H1 (cell line): ENCODE measurements at regions not wholly inside any gene's neighbourhood (a gene's known extent, or its start where the extent isn't known, plus 50 kb on each side); places are given as distances from the start of the nearest gene placed in this dataset.

ENCODE experiments used
- CTCF ChIA-PET: fragments of 300-600 bp; sonication (Branson Sonifier 250); formaldehyde crosslinking; loops from one replicate; lab custom pipeline; 2021; ENCODE audit not compliant: partially characterized antibody; lab: Charles Lee
- POLR2A ChIA-PET: fragments of 300-600 bp; sonication (Branson Sonifier 250); formaldehyde crosslinking; loops from one replicate; lab custom pipeline; 2021; ENCODE audit warnings: inconsistent platforms; ENCODE audit not compliant: partially characterized antibody; lab: Charles Lee
- DNase-seq, 2 experiments: peaks; one replicate each; pipeline versions ENCODE4 v3.0.0 to v3.0.0-alpha.2; 2010 to 2022; ENCODE audit warnings: low spot score in 2 of 2, low read depth in 1 of 2, mixed read lengths in 1 of 2
- FAIRE-seq: peaks from 2 replicates; lab custom pipeline; 2011; peaks lifted over from hg19 to GRCh38; lab: Jason Lieb, UNC
- H2AFZ ChIP-seq: 2 replicates; pipeline ENCODE4 v1.8.1; 2012; ENCODE audit warnings: low read length, inconsistent platforms
- H2AK5ac ChIP-seq: 2 replicates; pipeline ENCODE4 v1.6.1; 2013; ENCODE audit warnings: low read depth, low read length
- H2BK120ac ChIP-seq: replicated peaks from 2 replicates; pipeline ENCODE3; 2013; ENCODE audit warnings: low read depth, low read length, inconsistent platforms
- H2BK12ac ChIP-seq: 2 replicates; pipeline ENCODE4 v1.6.1; 2013; ENCODE audit warnings: low read depth, low read length
- H2BK15ac ChIP-seq: 2 replicates; pipeline ENCODE4 v1.6.1; 2013; ENCODE audit warnings: low read length
- H2BK20ac ChIP-seq: 2 replicates; pipeline ENCODE4 v1.6.1; 2013; ENCODE audit warnings: low read length
- H2BK5ac ChIP-seq: 2 replicates; pipeline ENCODE4 v1.6.1; 2013; ENCODE audit warnings: low read depth, low read length
- H3K14ac ChIP-seq: 2 replicates; pipeline ENCODE4 v1.6.1; 2013; ENCODE audit warnings: inconsistent platforms; ENCODE audit not compliant: insufficient read length
- H3K18ac ChIP-seq: 2 replicates; pipeline ENCODE4 v1.6.1; 2013; ENCODE audit warnings: low read length; ENCODE audit errors: extremely low read depth
- H3K23ac ChIP-seq: 2 replicates; pipeline ENCODE4 v1.6.1; 2013; ENCODE audit warnings: inconsistent platforms; ENCODE audit not compliant: insufficient read length
- H3K23me2 ChIP-seq: 2 replicates; pipeline ENCODE4 v1.6.1; 2013; ENCODE audit warnings: low read depth, low read length
- H3K27ac ChIP-seq: 2 replicates; pipeline ENCODE4 v1.6.1; 2011; ENCODE audit warnings: low read depth, low read length, inconsistent platforms
- H3K27me3 ChIP-seq, 4 experiments: replicated peaks in 1 of 4; 1 replicate in 1 of 4; 2 replicates in 3 of 4; pipeline versions ENCODE4 v1.6.1 to v1.8.1; 2011 to 2013; ENCODE audit warnings: low read length in 3 of 4, mild to moderate bottlenecking in 3 of 4, inconsistent platforms in 2 of 4, mixed read lengths in 2 of 4, moderate library complexity in 1 of 4; ENCODE audit not compliant: control insufficient read depth in 3 of 4, insufficient read depth in 3 of 4; ENCODE audit errors: extremely low read depth in 1 of 4
- H3K36me3 ChIP-seq, 4 experiments: 2 replicates each; pipeline versions ENCODE4 v1.6.1 to v1.8.1; 2011 to 2013; ENCODE audit warnings: mild to moderate bottlenecking in 4 of 4, low read length in 3 of 4, moderate library complexity in 2 of 4, control low read depth in 1 of 4, inconsistent platforms in 1 of 4; ENCODE audit not compliant: insufficient read depth in 4 of 4, control insufficient read depth in 2 of 4
- H3K4ac ChIP-seq: replicated peaks from 2 replicates; pipeline ENCODE3; 2013; ENCODE audit warnings: low read length, low read depth, mixed read lengths, inconsistent platforms; ENCODE audit not compliant: insufficient read length
- H3K4me1 ChIP-seq, 4 experiments: replicated peaks in 1 of 4; 1 replicate in 1 of 4; 2 replicates in 3 of 4; pipeline versions ENCODE4 v1.6.1 to v1.8.1; 2011 to 2013; ENCODE audit warnings: low read length in 3 of 4, inconsistent platforms in 2 of 4, mixed read lengths in 1 of 4; ENCODE audit not compliant: insufficient read depth in 4 of 4, control insufficient read depth in 3 of 4
- H3K4me2 ChIP-seq, 2 experiments: 2 replicates each; pipeline versions ENCODE4 v1.6.1 to v1.8.1; 2011 to 2013; ENCODE audit warnings: low read depth in 2 of 2, low read length in 2 of 2, control low read depth in 1 of 2, inconsistent platforms in 1 of 2, mild to moderate bottlenecking in 1 of 2; ENCODE audit not compliant: insufficient read depth in 1 of 2
- H3K4me3 ChIP-seq, 4 experiments: fragments of 200-600, 300-600 bp in 1 of 4; sonication (generic), shearing (Covaris generic), sonication (Bioruptor Twin) in 1 of 4; 2 replicates each; pipeline versions ENCODE4 v1.5.1 to v1.8.1; 2011 to 2016; ENCODE audit warnings: low read length in 4 of 4, low read depth in 3 of 4, control low read depth in 2 of 4, inconsistent platforms in 2 of 4, mild to moderate bottlenecking in 2 of 4, mixed read lengths in 1 of 4, moderate library complexity in 1 of 4; ENCODE audit not compliant: insufficient read depth in 2 of 4; ENCODE audit errors: extremely low read depth in 1 of 4
- H3K56ac ChIP-seq: replicated peaks from 2 replicates; pipeline ENCODE3; 2013; ENCODE audit warnings: low read depth, mild to moderate bottlenecking, mixed read lengths, low read length, inconsistent platforms; ENCODE audit not compliant: insufficient read length
- H3K79me1 ChIP-seq: 2 replicates; pipeline ENCODE4 v1.6.1; 2013; ENCODE audit warnings: low read depth, low read length, control low read depth
- H3K79me2 ChIP-seq, 2 experiments: 2 replicates each; pipeline versions ENCODE4 v1.6.1 to v1.8.1; 2012 to 2013; ENCODE audit warnings: low read length in 2 of 2, mild to moderate bottlenecking in 2 of 2, inconsistent platforms in 1 of 2; ENCODE audit not compliant: insufficient read depth in 2 of 2, control insufficient read depth in 1 of 2
- H3K9ac ChIP-seq, 4 experiments: replicated peaks in 1 of 4; 1 replicate in 1 of 4; 2 replicates in 3 of 4; pipeline versions ENCODE4 v1.6.1 to v1.8.1; 2011 to 2013; ENCODE audit warnings: low read depth in 3 of 4, low read length in 3 of 4, control low read depth in 2 of 4, mild to moderate bottlenecking in 2 of 4, moderate library complexity in 2 of 4, inconsistent platforms in 1 of 4; ENCODE audit errors: extremely low read depth in 1 of 4
- H3K9me3 ChIP-seq, 2 experiments: 2 replicates each; pipeline versions ENCODE4 v1.6.1 to v1.8.1; 2012 to 2013; ENCODE audit warnings: mild to moderate bottlenecking in 2 of 2, moderate library complexity in 2 of 2, control low read depth in 1 of 2, inconsistent platforms in 1 of 2, low read depth in 1 of 2, low read length in 1 of 2, mixed read lengths in 1 of 2; ENCODE audit not compliant: insufficient read depth in 2 of 2
- H4K20me1 ChIP-seq, 2 experiments: replicated peaks in 1 of 2; 2 replicates each; pipeline versions ENCODE3 to v1.8.1; 2011 to 2013; ENCODE audit warnings: inconsistent platforms in 2 of 2, low read length in 2 of 2, mild to moderate bottlenecking in 1 of 2; ENCODE audit not compliant: insufficient read depth in 2 of 2, control insufficient read depth in 1 of 2
- H4K5ac ChIP-seq: 2 replicates; pipeline ENCODE4 v1.6.1; 2013; ENCODE audit warnings: low read length, low read depth, mixed read lengths, inconsistent platforms; ENCODE audit not compliant: insufficient read length
- H4K8ac ChIP-seq: 2 replicates; pipeline ENCODE4 v1.8.0; 2013; ENCODE audit warnings: mild to moderate bottlenecking, moderate library complexity, low read length, inconsistent platforms; ENCODE audit not compliant: insufficient read depth; ENCODE audit errors: extremely low read depth
- H4K91ac ChIP-seq: replicated peaks from 2 replicates; pipeline ENCODE3; 2013; ENCODE audit warnings: low read length, mixed read lengths, inconsistent platforms; ENCODE audit not compliant: insufficient read length
- TBP ChIP-seq: IDR thresholded peaks from 2 replicates; pipeline ENCODE4 v1.6.1; 2011; ENCODE audit warnings: low read depth, low read length, improper control_type of control experiment
- WGBS, 2 experiments: shearing (Covaris generic) in 1 of 2; methylation state at CpG; one replicate each; pipeline versions ENCODE4 v1.1.6 to v1.1.7; 2013 to 2015; ENCODE audit warnings: low lambda C conversion rate in 2 of 2, mixed read lengths in 2 of 2, inconsistent platforms in 1 of 2, low coverage in 1 of 2, missing lambda C conversion rate in 1 of 2; ENCODE audit not compliant: insufficient replicate concordance in 2 of 2, insufficient coverage in 1 of 2, insufficient read length in 1 of 2; ENCODE audit errors: extremely low coverage in 1 of 2, missing lambda C conversion rate in 1 of 2; 5-methylcytosine and 5-hydroxymethylcytosine counted together
- TF ChIP-seq, protein P1 (sequence below): IDR thresholded peaks from 2 replicates; pipeline ENCODE4 v1.6.1; 2011; ENCODE audit warnings: low read depth, mild to moderate bottlenecking, low read length; ENCODE audit not compliant: insufficient read depth

DNA sequence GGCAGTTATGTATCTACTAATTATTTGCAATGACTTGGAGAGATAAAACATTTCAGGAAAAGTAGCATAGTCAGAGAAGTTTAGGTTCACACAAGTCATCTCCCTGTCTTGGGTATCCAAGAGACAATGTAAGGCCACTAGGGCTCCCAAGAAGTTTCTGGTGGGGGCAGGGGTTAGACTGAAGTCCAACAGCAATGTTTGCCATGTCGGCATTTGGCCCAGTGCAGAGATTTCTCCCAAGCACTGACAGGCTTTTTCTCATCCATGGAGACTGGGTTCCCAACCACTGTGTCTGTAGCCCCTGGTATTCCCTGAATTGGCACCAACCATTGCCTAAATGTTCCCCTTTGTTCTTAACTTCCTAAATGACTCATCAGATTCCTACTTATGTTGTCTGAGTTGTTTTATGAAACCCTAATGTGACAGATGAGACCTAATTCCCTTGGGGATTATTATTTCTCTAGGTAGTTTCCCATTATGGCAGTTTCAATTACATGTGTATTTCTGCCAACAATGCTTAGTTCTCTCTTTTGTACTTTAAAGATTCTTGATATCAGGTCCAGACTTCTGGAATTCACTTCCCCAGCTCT, 103.6 kb upstream of the EGFLAM start:
- H3K79me2 ChIP-seq = no peaks in the 10 kb centered on the region
- no peak overlapping the region for H3K23ac ChIP-seq
- no peak overlapping the region for H3K9ac ChIP-seq
- H2BK5ac ChIP-seq = no peak overlapping the region
- H3K27me3 ChIP-seq = no peaks in the 10 kb centered on the region
- H3K23me2 ChIP-seq = no peaks in the 10 kb centered on the region
- H4K20me1 ChIP-seq = no peaks in the 10 kb centered on the region
- H2BK12ac ChIP-seq = no peak overlapping the region
- H3K4ac ChIP-seq = no peak overlapping the region
- H3K36me3 ChIP-seq = no peaks in the 10 kb centered on the region
- H3K4me1 ChIP-seq = no peaks in the 10 kb centered on the region
- no peak overlapping the region for H2BK15ac ChIP-seq
- no peaks in the 10 kb centered on the region for H3K9me3 ChIP-seq
- no peak overlapping the region for H2BK120ac ChIP-seq
- FAIRE-seq (no peak), DNase-seq (no peak)
- no peak overlapping the region for H4K8ac ChIP-seq
- ChIA-PET POLR2A (no interaction called here), CTCF (interaction anchor here (1.1 kb wide), 1 partner anchor 11 kb away, joined by 4 read pairs; no protein-coding TSS in a partner anchor)
- H3K4me3 ChIP-seq = no peak overlapping the region
- no peak overlapping the region for H3K18ac ChIP-seq
- no peak overlapping the region for H3K56ac ChIP-seq
- no peak overlapping the region for H4K91ac ChIP-seq
- no peak overlapping the region for H2BK20ac ChIP-seq
- H4K5ac ChIP-seq = no peak overlapping the region
- no peaks in the 10 kb centered on the region for H3K79me1 ChIP-seq
- H2AFZ ChIP-seq = no peak overlapping the region
- H3K14ac ChIP-seq = no peak overlapping the region
- no peak overlapping the region for H3K4me2 ChIP-seq
- 90% methylated on average over 1 of the region's 1 CpG; no CpG with 5 or more reads in 1 of the 2 experiments for WGBS, 2 experiments
- no peak overlapping the region for H2AK5ac ChIP-seq
- no peak overlapping the region for H3K27ac ChIP-seq
- TF ChIP-seq, protein P1, sequence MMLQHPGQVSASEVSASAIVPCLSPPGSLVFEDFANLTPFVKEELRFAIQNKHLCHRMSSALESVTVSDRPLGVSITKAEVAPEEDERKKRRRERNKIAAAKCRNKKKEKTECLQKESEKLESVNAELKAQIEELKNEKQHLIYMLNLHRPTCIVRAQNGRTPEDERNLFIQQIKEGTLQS = no peak
- TF ChIP-seq TBP = no peak
